Activated T-cell treated with anti-CD3 and anti-CD28 coated beads, Interleukin-2, amount 50 U/mL, for 48 hours (primary cell): ENCODE measurements at regions not wholly inside any gene's neighbourhood (a gene's known extent, or its start where the extent isn't known, plus 50 kb on each side); places are given as distances from the start of the nearest gene placed in this dataset.

Source experiments
- DNase-seq, 2 experiments: peaks; one replicate each; pipeline ENCODE4 v3.0.0-alpha.2; 2020

GRCh38 chr1:232518349-232518748 lies 111.6 kb downstream of the SIPA1L2 start:
- DNase-seq = no peak

GRCh38 chr1:232517204-232517603 lies 112.7 kb downstream of the SIPA1L2 start:
- DNase-seq = no peak

- DNase-seq = no peak
Measured at GRCh38 chr1:232515706-232516105, 114.2 kb downstream of the SIPA1L2 start.

- no peak for DNase-seq
Measured at GRCh38 chr1:232512712-232513111, 117.2 kb downstream of the SIPA1L2 start.

- no peak for DNase-seq
Measured at GRCh38 chr1:232511172-232511571, 118.8 kb downstream of the SIPA1L2 start.

GRCh38 chr1:232510367-232511110 lies 119.4 kb downstream of the SIPA1L2 start:
- DNase-seq = no peak

- DNase-seq = no peak
Measured at GRCh38 chr1:232509570-232509969, 120.4 kb downstream of the SIPA1L2 start.

GRCh38 chr1:232508130-232508701 lies 121.7 kb downstream of the SIPA1L2 start:
- DNase-seq = no peak

GRCh38 chr1:232507571-232507970 lies 122.4 kb downstream of the SIPA1L2 start:
- no peak for DNase-seq

GRCh38 chr1:232505884-232506283 lies 124.0 kb downstream of the SIPA1L2 start:
- DNase-seq = no peak

GRCh38 chr1:232504651-232505050 lies 125.3 kb downstream of the SIPA1L2 start:
- no peak for DNase-seq

GRCh38 chr1:232503497-232503896 lies 126.4 kb downstream of the SIPA1L2 start:
- DNase-seq = no peak

- no peak for DNase-seq
Measured at GRCh38 chr1:232501854-232502253, 128.1 kb downstream of the SIPA1L2 start.

- no peak for DNase-seq
Measured at GRCh38 chr1:232499188-232499587, 130.7 kb downstream of the SIPA1L2 start.

- DNase-seq = no peak
Measured at GRCh38 chr1:232493869-232494268, 136.1 kb downstream of the SIPA1L2 start.

GRCh38 chr1:232489256-232489655 lies 140.7 kb downstream of the SIPA1L2 start:
- DNase-seq = no peak

GRCh38 chr1:232487236-232487635 lies 142.7 kb downstream of the SIPA1L2 start:
- DNase-seq = no peak

- no peak for DNase-seq
Measured at GRCh38 chr1:232486454-232487207, 143.3 kb downstream of the SIPA1L2 start.

GRCh38 chr1:232486006-232486405 lies 143.9 kb downstream of the SIPA1L2 start:
- DNase-seq = no peak

- DNase-seq = no peak
Measured at GRCh38 chr1:232484856-232485255, 145.1 kb downstream of the SIPA1L2 start.

GRCh38 chr1:232483826-232484225 lies 146.1 kb downstream of the SIPA1L2 start:
- DNase-seq = no peak

- no peak for DNase-seq
Measured at GRCh38 chr1:232481091-232481490, 148.8 kb downstream of the SIPA1L2 start.

- no peak for DNase-seq
Measured at GRCh38 chr1:232477728-232478127, 152.2 kb downstream of the SIPA1L2 start.

- DNase-seq = no peak
Measured at GRCh38 chr1:232476538-232476950, 153.4 kb downstream of the SIPA1L2 start.
